Endodermal cell (in vitro differentiated cells): ENCODE measurements at regions not wholly inside any gene's neighbourhood (a gene's known extent, or its start where the extent isn't known, plus 50 kb on each side); places are given as distances from the start of the nearest gene placed in this dataset.

Experiments used
- DNase-seq: peaks from one replicate; pipeline ENCODE4 v3.0.0-alpha.2; 2017
- H3K27ac ChIP-seq: 2 replicates; pipeline ENCODE4 v1.5.1; 2013; ENCODE audit warnings: mild to moderate bottlenecking, low read depth, low read length, moderate library complexity
- H3K27me3 ChIP-seq: 2 replicates; pipeline ENCODE4 v1.6.1; 2013; ENCODE audit warnings: mild to moderate bottlenecking, low read length, moderate library complexity; ENCODE audit not compliant: insufficient read depth, control insufficient read depth, poor library complexity, severe bottlenecking
- H3K36me3 ChIP-seq: 2 replicates; pipeline ENCODE4 v1.7.0; 2013; ENCODE audit warnings: mild to moderate bottlenecking, low read length, moderate library complexity; ENCODE audit not compliant: control insufficient read depth, insufficient read depth
- H3K4me1 ChIP-seq: one replicate; pipeline ENCODE4 v1.7.0; 2013; ENCODE audit warnings: low read length; ENCODE audit not compliant: control insufficient read depth, insufficient read depth
- H3K4me3 ChIP-seq: 2 replicates; pipeline ENCODE4 v1.5.1; 2013; ENCODE audit warnings: mild to moderate bottlenecking, low read length, moderate library complexity
- H3K9ac ChIP-seq: 2 replicates; pipeline ENCODE4 v1.6.1; 2013; ENCODE audit warnings: mild to moderate bottlenecking, low read length, moderate library complexity; ENCODE audit not compliant: poor library complexity, severe bottlenecking; ENCODE audit errors: extremely low read depth
- H3K9me3 ChIP-seq: 2 replicates; pipeline ENCODE4 v1.6.1; 2013; ENCODE audit warnings: mild to moderate bottlenecking, low read length, moderate library complexity; ENCODE audit not compliant: control insufficient read depth
- H3K27ac Mint-ChIP-seq: 2 replicates; pipeline ENCODE4 v1.8.0; 2020; ENCODE audit warnings: mixed read lengths
- H3K27me3 Mint-ChIP-seq: 2 replicates; pipeline ENCODE4 v1.8.0; 2021; ENCODE audit warnings: mild to moderate bottlenecking, mixed read lengths; ENCODE audit not compliant: insufficient read depth
- H3K36me3 Mint-ChIP-seq: 2 replicates; pipeline ENCODE4 v1.8.0; 2020; ENCODE audit warnings: low read depth, mixed read lengths
- H3K4me1 Mint-ChIP-seq: 2 replicates; pipeline ENCODE4 v1.8.0; 2020; ENCODE audit warnings: mixed read lengths
- H3K4me3 Mint-ChIP-seq: 2 replicates; pipeline ENCODE4 v1.8.0; 2020; ENCODE audit warnings: mild to moderate bottlenecking, moderate library complexity, mixed read lengths
- H3K9me3 Mint-ChIP-seq: 2 replicates; pipeline ENCODE4 v1.8.0; 2020; ENCODE audit warnings: mild to moderate bottlenecking, mixed read lengths
- WGBS, 2 experiments: methylation state at CpG; one replicate each; pipeline versions ENCODE4 v1.1.5 to v1.1.7; 2013; ENCODE audit warnings: missing lambda C conversion rate in 2 of 2, mixed read lengths in 1 of 2; ENCODE audit not compliant: insufficient coverage in 1 of 2, insufficient read length in 1 of 2; 5-methylcytosine and 5-hydroxymethylcytosine counted together
- TF ChIP-seq, protein P1 (sequence below): fragments of 200-600 bp; sonication (generic); conservative IDR thresholded peaks from 2 replicates; pipeline ENCODE4 v1.5.0; 2021; ENCODE audit warnings: antibody characterized with exemption, mild to moderate bottlenecking

GRCh38 chr4:114208574-114209151 lies 229.2 kb upstream of the ARSJ start:
- no peak for DNase-seq
- H3K4me3 ChIP-seq: no peak overlapping the region
- Mint-ChIP-seq H3K4me1 (peaks cover 17% of the 10 kb centered on the region), H3K36me3 (no peaks in the 10 kb centered on the region), H3K9me3 (no peaks in the 10 kb centered on the region), H3K4me3 (no peak overlapping the region), H3K27me3 (no peaks in the 10 kb centered on the region), H3K27ac (no peak overlapping the region)
- H3K9ac ChIP-seq: no peak overlapping the region
- no peak overlapping the region for H3K27ac ChIP-seq
- 63 to 75% methylated on average over 3 of the region's 3 CpGs for WGBS, 2 experiments
- no peaks in the 10 kb centered on the region for H3K36me3 ChIP-seq
- peaks cover 6% of the 10 kb centered on the region for H3K4me1 ChIP-seq
- H3K9me3 ChIP-seq: no peaks in the 10 kb centered on the region
- TF ChIP-seq, protein P1, sequence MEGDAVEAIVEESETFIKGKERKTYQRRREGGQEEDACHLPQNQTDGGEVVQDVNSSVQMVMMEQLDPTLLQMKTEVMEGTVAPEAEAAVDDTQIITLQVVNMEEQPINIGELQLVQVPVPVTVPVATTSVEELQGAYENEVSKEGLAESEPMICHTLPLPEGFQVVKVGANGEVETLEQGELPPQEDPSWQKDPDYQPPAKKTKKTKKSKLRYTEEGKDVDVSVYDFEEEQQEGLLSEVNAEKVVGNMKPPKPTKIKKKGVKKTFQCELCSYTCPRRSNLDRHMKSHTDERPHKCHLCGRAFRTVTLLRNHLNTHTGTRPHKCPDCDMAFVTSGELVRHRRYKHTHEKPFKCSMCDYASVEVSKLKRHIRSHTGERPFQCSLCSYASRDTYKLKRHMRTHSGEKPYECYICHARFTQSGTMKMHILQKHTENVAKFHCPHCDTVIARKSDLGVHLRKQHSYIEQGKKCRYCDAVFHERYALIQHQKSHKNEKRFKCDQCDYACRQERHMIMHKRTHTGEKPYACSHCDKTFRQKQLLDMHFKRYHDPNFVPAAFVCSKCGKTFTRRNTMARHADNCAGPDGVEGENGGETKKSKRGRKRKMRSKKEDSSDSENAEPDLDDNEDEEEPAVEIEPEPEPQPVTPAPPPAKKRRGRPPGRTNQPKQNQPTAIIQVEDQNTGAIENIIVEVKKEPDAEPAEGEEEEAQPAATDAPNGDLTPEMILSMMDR: no peak
- H3K27me3 ChIP-seq: no peaks in the 10 kb centered on the region

DNA sequence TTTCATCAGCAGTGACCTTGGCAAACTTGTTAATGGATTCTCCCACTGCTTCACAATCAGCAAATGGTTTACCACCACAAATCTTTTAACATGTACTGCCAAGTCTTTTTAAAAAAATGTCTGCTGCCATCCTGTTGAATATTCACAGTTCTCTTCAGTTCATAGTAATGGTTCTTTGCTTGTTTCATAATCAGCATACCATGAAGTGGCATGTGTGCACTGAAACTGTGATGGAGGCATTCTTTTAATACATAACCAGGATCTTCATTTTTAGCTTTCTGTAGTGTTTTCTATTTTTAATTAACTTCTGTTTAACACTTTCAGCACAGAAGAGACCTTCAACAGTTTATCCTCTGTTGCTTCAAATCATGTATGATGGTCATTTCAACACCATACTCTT lies 230.1 kb upstream of the ARSJ start:
- no peak for DNase-seq
- H3K9me3 Mint-ChIP-seq: peaks cover 2% of the 10 kb centered on the region
- Histone ChIP-seq H3K9ac (no peak overlapping the region), H3K4me1 (peaks cover 6% of the 10 kb centered on the region), H3K4me3 (no peak overlapping the region), H3K36me3 (no peaks in the 10 kb centered on the region), H3K27me3 (no peaks in the 10 kb centered on the region), H3K9me3 (peaks cover 1% of the 10 kb centered on the region), H3K27ac (no peak overlapping the region)
- no peak overlapping the region for H3K4me3 Mint-ChIP-seq
- H3K27ac Mint-ChIP-seq: no peak overlapping the region
- H3K27me3 Mint-ChIP-seq: no peaks in the 10 kb centered on the region
- peaks cover 17% of the 10 kb centered on the region for H3K4me1 Mint-ChIP-seq
- H3K36me3 Mint-ChIP-seq: no peaks in the 10 kb centered on the region
- TF ChIP-seq, protein P1: no peak

GRCh38 chr4:114211556-114211955 lies 232.1 kb upstream of the ARSJ start:
- no peaks in the 10 kb centered on the region for H3K36me3 ChIP-seq
- peaks cover 17% of the 10 kb centered on the region for H3K4me1 Mint-ChIP-seq
- no peaks in the 10 kb centered on the region for H3K36me3 Mint-ChIP-seq
- no peak overlapping the region for H3K9ac ChIP-seq
- DNase-seq: no peak
- 93% methylated on average over 3 of the region's 3 CpGs; no CpG with 5 or more reads in 1 of the 2 experiments for WGBS, 2 experiments
- H3K4me3 ChIP-seq: no peak overlapping the region
- H3K27me3 Mint-ChIP-seq: no peaks in the 10 kb centered on the region
- TF ChIP-seq, protein P1: no peak
- no peak overlapping the region for H3K4me3 Mint-ChIP-seq
- H3K9me3 ChIP-seq: peaks cover 4% of the 10 kb centered on the region
- peaks cover 4% of the 10 kb centered on the region for H3K4me1 ChIP-seq
- no peak overlapping the region for H3K27ac Mint-ChIP-seq
- H3K27me3 ChIP-seq: no peaks in the 10 kb centered on the region
- peaks cover 7% of the 10 kb centered on the region for H3K9me3 Mint-ChIP-seq
- H3K27ac ChIP-seq: no peak overlapping the region
